A549 (cell line): ENCODE measurements at regions not wholly inside any gene's neighbourhood (a gene's known extent, or its start where the extent isn't known, plus 50 kb on each side); places are given as distances from the start of the nearest gene placed in this dataset.

Source experiments
- HDAC2 ChIP-seq: fragments of 200-600 bp; sonication (generic); IDR thresholded peaks from 2 replicates; pipeline ENCODE4 v1.6.1; 2016
- MYC ChIP-seq: IDR thresholded peaks from 2 replicates; pipeline ENCODE4 v1.6.1; 2012; ENCODE audit warnings: mild to moderate bottlenecking, inconsistent platforms, low read length, improper control_type of control experiment, borderline replicate concordance

- no peak for TF ChIP-seq HDAC2
- TF ChIP-seq MYC: no peak
Observed at GRCh38 chr5:168092209-168093185, 198.9 kb upstream of the WWC1 start.
